IMR-90 (cell line): ENCODE measurements at regions not wholly inside any gene's neighbourhood (a gene's known extent, or its start where the extent isn't known, plus 50 kb on each side); places are given as distances from the start of the nearest gene placed in this dataset.

Source experiments
- ATAC-seq: fragments of 200-7000 bp; cut with Tn5 transposase; 2 replicates; pipeline ENCODE4 v1.9.1; 2020; ENCODE audit warnings: low read depth, mild to moderate bottlenecking, moderate library complexity
- BruUV-seq: library from RNA; stranded (reverse); fragments of 400-500 nt; replicated peaks from 2 replicates; lab custom pipeline; 2021; lab: Mats Ljungman, UMichigan
- CTCF ChIA-PET: fragments of 300-600 bp; formaldehyde crosslinking; extraction: SDS; loops from one replicate; lab custom pipeline; 2021; ENCODE audit warnings: antibody characterized with exemption; lab: Yijun Ruan, JAX
- POLR2A ChIA-PET: fragments of 300-600 bp; sonication (Branson Sonifier 250); formaldehyde crosslinking; loops from one replicate; lab custom pipeline; 2022; ENCODE audit warnings: antibody characterized with exemption; ENCODE audit not compliant: unreplicated experiment; lab: Charles Lee
- DNase-seq: peaks from one replicate; pipeline ENCODE4 v3.0.0; 2013
- H2AFZ ChIP-seq: replicated peaks from 2 replicates; pipeline ENCODE3; 2013; ENCODE audit warnings: low read length, mild to moderate bottlenecking; ENCODE audit not compliant: poor library complexity
- H2AK5ac ChIP-seq: 2 replicates; pipeline ENCODE4 v1.6.1; 2013; ENCODE audit warnings: low read depth, low read length, inconsistent platforms
- H2AK9ac ChIP-seq: replicated peaks from 2 replicates; pipeline ENCODE3; 2013; ENCODE audit warnings: mild to moderate bottlenecking, low read depth, low read length, moderate library complexity; ENCODE audit not compliant: poor library complexity
- H2BK120ac ChIP-seq: 2 replicates; pipeline ENCODE4 v1.6.1; 2013; ENCODE audit warnings: low read depth, low read length, inconsistent platforms
- H2BK15ac ChIP-seq: 3 replicates; pipeline ENCODE4 v1.6.1; 2013; ENCODE audit warnings: low read depth, low read length, inconsistent platforms
- H2BK20ac ChIP-seq: 2 replicates; pipeline ENCODE4 v1.6.1; 2013; ENCODE audit warnings: low read depth, mild to moderate bottlenecking, inconsistent platforms, low read length, moderate library complexity
- H2BK5ac ChIP-seq: 2 replicates; pipeline ENCODE4 v1.6.1; 2013; ENCODE audit warnings: mild to moderate bottlenecking, low read depth, low read length, inconsistent platforms; ENCODE audit not compliant: poor library complexity, severe bottlenecking
- H3K14ac ChIP-seq: replicated peaks from 2 replicates; pipeline ENCODE4 v1.6.1; 2013; ENCODE audit warnings: low read depth, low read length, inconsistent platforms
- H3K18ac ChIP-seq: 2 replicates; pipeline ENCODE4 v1.6.1; 2013; ENCODE audit warnings: low read depth, low read length, control low read depth
- H3K23ac ChIP-seq: 2 replicates; pipeline ENCODE4 v1.6.1; 2013; ENCODE audit warnings: low read depth, low read length, inconsistent platforms
- H3K27ac ChIP-seq: 2 replicates; pipeline ENCODE4 v1.5.1; 2013; ENCODE audit warnings: mild to moderate bottlenecking, control low read depth, low read length; ENCODE audit not compliant: insufficient read depth
- H3K27me3 ChIP-seq: 2 replicates; pipeline ENCODE4 v1.6.1; 2013; ENCODE audit warnings: low read length; ENCODE audit not compliant: control insufficient read depth, insufficient read depth
- H3K36me3 ChIP-seq: 2 replicates; pipeline ENCODE4 v1.6.1; 2013; ENCODE audit warnings: low read length, mixed read lengths; ENCODE audit not compliant: control insufficient read depth, insufficient read depth
- H3K4ac ChIP-seq: 2 replicates; pipeline ENCODE4 v1.6.1; 2013; ENCODE audit warnings: low read depth, low read length, inconsistent platforms
- H3K4me1 ChIP-seq: 2 replicates; pipeline ENCODE4 v1.6.1; 2013; ENCODE audit warnings: low read length, mixed read lengths; ENCODE audit not compliant: control insufficient read depth, insufficient read depth
- H3K4me2 ChIP-seq: 2 replicates; pipeline ENCODE4 v1.6.1; 2013; ENCODE audit warnings: low read depth, mild to moderate bottlenecking, control low read depth, low read length, moderate library complexity
- H3K4me3 ChIP-seq: 2 replicates; pipeline ENCODE4 v1.5.1; 2013; ENCODE audit warnings: low read depth, mild to moderate bottlenecking, control low read depth, low read length, moderate library complexity; ENCODE audit not compliant: insufficient read depth
- H3K56ac ChIP-seq: 2 replicates; pipeline ENCODE4 v1.6.1; 2013; ENCODE audit warnings: low read length, inconsistent platforms; ENCODE audit not compliant: insufficient read depth; ENCODE audit errors: extremely low read depth
- H3K79me1 ChIP-seq, 2 experiments: 2 replicates each; pipeline ENCODE4 v1.6.1; 2013; ENCODE audit warnings: low read length in 2 of 2, inconsistent platforms in 1 of 2, low read depth in 1 of 2
- H3K9ac ChIP-seq: 2 replicates; pipeline ENCODE4 v1.6.1; 2013; ENCODE audit warnings: low read depth, low read length, control low read depth
- H3K9me1 ChIP-seq: 2 replicates; pipeline ENCODE4 v1.6.1; 2013; ENCODE audit warnings: low read length, inconsistent platforms; ENCODE audit not compliant: insufficient read depth
- H3K9me3 ChIP-seq: 2 replicates; pipeline ENCODE4 v1.6.1; 2013; ENCODE audit warnings: low read length; ENCODE audit not compliant: control insufficient read depth, insufficient read depth
- H4K20me1 ChIP-seq: 2 replicates; pipeline ENCODE4 v1.6.1; 2013; ENCODE audit warnings: low read length, inconsistent platforms; ENCODE audit not compliant: insufficient read depth
- H4K5ac ChIP-seq: 2 replicates; pipeline ENCODE4 v1.6.1; 2013; ENCODE audit warnings: mild to moderate bottlenecking, low read depth, low read length, control low read depth
- H4K8ac ChIP-seq, 2 experiments: 2 replicates each; pipeline ENCODE4 v1.6.1; 2013; ENCODE audit warnings: low read depth in 2 of 2, low read length in 2 of 2, control low read depth in 1 of 2, inconsistent platforms in 1 of 2
- H4K91ac ChIP-seq: 2 replicates; pipeline ENCODE4 v1.6.1; 2013; ENCODE audit warnings: low read depth, low read length, inconsistent platforms; ENCODE audit not compliant: insufficient read depth
- BHLHE40 ChIP-seq: fragments of 150-350 bp; IDR thresholded peaks from 2 replicates; pipeline ENCODE4 v1.6.1; 2016; ENCODE audit warnings: mild to moderate bottlenecking, low read depth, low read length
- CEBPB ChIP-seq: IDR thresholded peaks from 2 replicates; pipeline ENCODE4 v1.6.1; 2012; ENCODE audit warnings: low read depth, low read length, improper control_type of control experiment
- MAZ ChIP-seq: IDR thresholded peaks from 2 replicates; pipeline ENCODE4 v1.6.1; 2012; ENCODE audit warnings: low read depth, mild to moderate bottlenecking, low read length, improper control_type of control experiment, moderate library complexity, borderline replicate concordance
- MXI1 ChIP-seq: IDR thresholded peaks from 2 replicates; pipeline ENCODE4 v1.6.1; 2012; ENCODE audit warnings: low read depth, mild to moderate bottlenecking, low read length, moderate library complexity, borderline replicate concordance
- NFE2L2 ChIP-seq: fragments of 150-350 bp; IDR thresholded peaks from 2 replicates; pipeline ENCODE4 v1.6.1; 2016; ENCODE audit warnings: low read depth, mild to moderate bottlenecking, low read length
- POLR2A ChIP-seq: IDR thresholded peaks from 2 replicates; pipeline ENCODE4 v1.6.1; 2012; ENCODE audit warnings: mild to moderate bottlenecking, low read depth, low read length
- RAD21 ChIP-seq: IDR thresholded peaks from 2 replicates; pipeline ENCODE4 v1.6.1; 2012; ENCODE audit warnings: low read length, improper control_type of control experiment
- RCOR1 ChIP-seq: IDR thresholded peaks from 2 replicates; pipeline ENCODE4 v1.6.1; 2012; ENCODE audit warnings: mild to moderate bottlenecking, low read length, improper control_type of control experiment; ENCODE audit not compliant: insufficient replicate concordance
- RFX5 ChIP-seq: IDR thresholded peaks from 2 replicates; pipeline ENCODE4 v1.8.0; 2012; ENCODE audit warnings: low read depth, mild to moderate bottlenecking, low read length, moderate library complexity
- SMC3 ChIP-seq: fragments of 150-350 bp; IDR thresholded peaks from 2 replicates; pipeline ENCODE4 v1.6.1; 2016; ENCODE audit warnings: low read depth, mild to moderate bottlenecking, antibody characterized with exemption, low read length, moderate library complexity
- USF2 ChIP-seq: fragments of 150-350 bp; IDR thresholded peaks from 2 replicates; pipeline ENCODE4 v1.6.1; 2017; ENCODE audit warnings: mild to moderate bottlenecking, antibody characterized with exemption, low read length, low read depth
- dilution Hi-C: fragments of 300-500 bp; cut with HindIII; formaldehyde crosslinking; loops from one replicate; pipeline ENCODE4 v1.14.3; 2018; ENCODE audit warnings: low sequenced_read_pairs; ENCODE audit not compliant: unreplicated experiment
- in situ Hi-C: fragments of 300-500 bp; cut with MboI; formaldehyde crosslinking; loops from 3 replicates; pipeline ENCODE4 v1.14.3; 2019; ENCODE audit warnings: low sequenced_read_pairs, inconsistent platforms, mixed read lengths
- intact Hi-C: fragments of 100-400 bp; cut with micrococcal nuclease; formaldehyde crosslinking; loops from 2 replicates; pipeline ENCODE4 v1.10.0; 2022

GRCh38 chr11:21634956-21635355 is 557.9 kb upstream of the ANO5 start:
- Histone ChIP-seq H4K91ac (no peak overlapping the region), H3K27me3 (no peaks in the 10 kb centered on the region), H3K9me3 (peaks cover 5% of the 10 kb centered on the region), H4K5ac (no peak overlapping the region), H3K14ac (no peak overlapping the region), H4K8ac (no peak overlapping the region), H3K4ac (no peak overlapping the region), H3K18ac (no peak overlapping the region), H3K4me2 (no peak overlapping the region), H4K20me1 (no peaks in the 10 kb centered on the region), H3K36me3 (no peaks in the 10 kb centered on the region), H2AK5ac (no peak overlapping the region), H3K56ac (no peak overlapping the region), H3K27ac (no peak overlapping the region), H2BK120ac (no peak overlapping the region), H3K9ac (no peak overlapping the region), H3K23ac (no peak overlapping the region), H2AFZ (no peak overlapping the region), H3K4me1 (no peaks in the 10 kb centered on the region), H2AK9ac (no peak overlapping the region), H3K4me3 (no peak overlapping the region), H3K9me1 (no peaks in the 10 kb centered on the region), H2BK5ac (no peak overlapping the region), H2BK15ac (no peak overlapping the region), H3K79me1 (no peaks in the 10 kb centered on the region), H2BK20ac (no peak overlapping the region)
- in situ Hi-C loops (no loop called here), intact Hi-C loops (no loop called here), dilution Hi-C loops (no loop called here)
- ChIA-PET POLR2A (no interaction called here), CTCF (no interaction called here)
- DNase-seq (no peak), ATAC-seq (no peak)
- no TSS peak for BruUV-seq
- TF ChIP-seq RAD21 (no peak), USF2 (no peak), POLR2A (no peak), BHLHE40 (no peak), RCOR1 (no peak), MAZ (no peak), RFX5 (no peak), CEBPB (no peak), MXI1 (no peak), NFE2L2 (no peak), SMC3 (no peak)
